GM23338 (cell line): ENCODE measurements at regions not wholly inside any gene's neighbourhood (a gene's known extent, or its start where the extent isn't known, plus 50 kb on each side); places are given as distances from the start of the nearest gene placed in this dataset.

Source experiments
- ATAC-seq: fragments of 200-7000 bp; cut with Tn5 transposase; 3 replicates; pipeline ENCODE4 v1.9.1; 2020
- DNase-seq: peaks from one replicate; pipeline ENCODE4 v3.0.0-alpha.2; 2015; ENCODE audit warnings: low spot score
- H2AFZ ChIP-seq: fragments of 200-600 bp; sonication (generic); 2 replicates; pipeline ENCODE4 v1.8.0; 2016; ENCODE audit warnings: antibody characterized with exemption, mild to moderate bottlenecking, moderate library complexity
- H3F3A ChIP-seq: fragments of 200-600 bp; sonication (generic); replicated peaks from 2 replicates; pipeline ENCODE4 v1.8.0; 2017; ENCODE audit warnings: antibody characterized with exemption, mixed run types, low read depth
- H3K27ac ChIP-seq: fragments of 200-600 bp; sonication (generic); 2 replicates; pipeline ENCODE4 v1.6.1; 2016; ENCODE audit warnings: low read depth
- H3K27me3 ChIP-seq: fragments of 200-600 bp; sonication (generic); 2 replicates; pipeline ENCODE4 v1.8.0; 2016; ENCODE audit warnings: mild to moderate bottlenecking, mixed run types, moderate library complexity; ENCODE audit not compliant: insufficient read depth
- H3K36me3 ChIP-seq: fragments of 200-600 bp; sonication (generic); 2 replicates; pipeline ENCODE4 v1.8.0; 2016; ENCODE audit warnings: mild to moderate bottlenecking; ENCODE audit not compliant: insufficient read depth
- H3K4me1 ChIP-seq: fragments of 200-600 bp; sonication (generic); 2 replicates; pipeline ENCODE4 v1.8.0; 2016; ENCODE audit warnings: mild to moderate bottlenecking, moderate library complexity; ENCODE audit not compliant: insufficient read depth
- H3K4me2 ChIP-seq: fragments of 200-600 bp; sonication (generic); 2 replicates; pipeline ENCODE4 v1.7.1; 2017; ENCODE audit warnings: mixed run types
- H3K4me3 ChIP-seq: fragments of 200-600 bp; sonication (generic); 2 replicates; pipeline ENCODE4 v1.6.1; 2016; ENCODE audit warnings: mixed run types
- H3K79me2 ChIP-seq: fragments of 200-600 bp; sonication (generic); replicated peaks from 2 replicates; pipeline ENCODE4 v1.8.0; 2017; ENCODE audit warnings: mild to moderate bottlenecking; ENCODE audit not compliant: insufficient read depth
- H3K9me2 ChIP-seq: fragments of 200-600 bp; sonication (generic); 2 replicates; pipeline ENCODE4 v1.8.0; 2017; ENCODE audit not compliant: insufficient read depth
- H4K20me1 ChIP-seq: fragments of 200-600 bp; sonication (generic); replicated peaks from 2 replicates; pipeline ENCODE4 v1.8.0; 2017; ENCODE audit warnings: mild to moderate bottlenecking; ENCODE audit not compliant: insufficient read depth
- H3K27ac Mint-ChIP-seq: 2 replicates; pipeline ENCODE4 v1.8.0; 2020; ENCODE audit warnings: inconsistent platforms, mild to moderate bottlenecking, moderate library complexity, mixed read lengths
- H3K27me3 Mint-ChIP-seq: 3 replicates; pipeline ENCODE4 v1.8.0; 2022; ENCODE audit warnings: low read depth, mild to moderate bottlenecking, moderate library complexity, mixed read lengths, inconsistent platforms; ENCODE audit not compliant: insufficient read depth, poor library complexity
- H3K36me3 Mint-ChIP-seq: 3 replicates; pipeline ENCODE4 v1.8.0; 2021; ENCODE audit warnings: low read depth, mild to moderate bottlenecking, inconsistent platforms, moderate library complexity, mixed read lengths
- H3K4me1 Mint-ChIP-seq: 3 replicates; pipeline ENCODE4 v1.8.0; 2020; ENCODE audit warnings: mild to moderate bottlenecking, inconsistent platforms, mixed read lengths
- H3K4me3 Mint-ChIP-seq: 3 replicates; pipeline ENCODE4 v1.8.0; 2021; ENCODE audit warnings: moderate library complexity, mild to moderate bottlenecking, inconsistent platforms, mixed read lengths
- H3K9me3 Mint-ChIP-seq: 3 replicates; pipeline ENCODE4 v1.8.0; 2020; ENCODE audit warnings: moderate library complexity, mild to moderate bottlenecking, inconsistent platforms, mixed read lengths
- EZH2 ChIP-seq: fragments of 200-600 bp; sonication (generic); IDR thresholded peaks from one replicate; pipeline ENCODE4 v1.8.0; 2017; ENCODE audit warnings: antibody characterized with exemption, mild to moderate bottlenecking, low read depth; ENCODE audit not compliant: unreplicated experiment
- NANOG ChIP-seq: IDR thresholded peaks from 2 replicates; pipeline ENCODE4 v1.6.1; 2016; ENCODE audit warnings: antibody characterized with exemption, borderline replicate concordance
- POLR2AphosphoS5 ChIP-seq: IDR thresholded peaks from 2 replicates; pipeline ENCODE4 v1.6.1; 2016; ENCODE audit warnings: antibody characterized with exemption, low read depth
- STAT1 ChIP-seq: IDR thresholded peaks from one replicate; pipeline ENCODE4 v1.6.1; 2016; ENCODE audit warnings: antibody characterized with exemption; ENCODE audit not compliant: unreplicated experiment
- TF ChIP-seq, protein P1 (sequence below): IDR thresholded peaks from one replicate; pipeline ENCODE4 v1.6.1; 2018; ENCODE audit warnings: antibody characterized with exemption; ENCODE audit not compliant: unreplicated experiment
- TF ChIP-seq, protein P2 (sequence below), 2 experiments: fragments of 200-600 bp in 1 of 2; sonication (generic) in 1 of 2; conservative IDR thresholded peaks; 2 replicates each; pipeline versions ENCODE4 v1.5.1 to v1.6.1; 2016 to 2017; ENCODE audit warnings: antibody characterized with exemption in 2 of 2, low read depth in 2 of 2, mild to moderate bottlenecking in 2 of 2, moderate library complexity in 1 of 2
- TF ChIP-seq, protein P3 (sequence below): fragments of 250-450 bp; sonication (Bioruptor Pico); IDR thresholded peaks from 2 replicates; pipeline ENCODE4 v1.5.0; 2020; ENCODE audit warnings: mild to moderate bottlenecking, moderate library complexity

DNA sequence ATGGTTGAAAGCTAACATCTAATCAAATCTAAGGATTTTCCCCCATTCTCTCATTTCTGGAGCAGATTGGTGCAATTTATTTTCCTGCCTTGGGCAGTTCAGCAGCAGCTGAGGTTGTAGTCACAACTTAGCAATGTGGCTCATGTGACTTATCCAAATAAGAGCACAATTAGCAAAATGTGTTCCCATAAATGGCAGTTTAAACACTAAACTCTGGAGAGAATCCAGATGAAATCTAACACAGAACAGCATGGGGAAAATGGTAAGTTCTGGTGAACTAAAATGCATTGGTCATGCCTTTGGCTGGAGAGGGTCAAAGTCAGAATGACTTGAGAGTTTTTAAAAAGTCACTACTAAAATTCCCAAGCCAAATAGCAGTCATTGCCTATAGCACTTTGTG, 422.6 kb upstream of the DIPK2B start (continued):
- TF ChIP-seq EZH2 (no peak), STAT1 (no peak), NANOG (no peak), POLR2AphosphoS5 (no peak)
- TF ChIP-seq, protein P1, sequence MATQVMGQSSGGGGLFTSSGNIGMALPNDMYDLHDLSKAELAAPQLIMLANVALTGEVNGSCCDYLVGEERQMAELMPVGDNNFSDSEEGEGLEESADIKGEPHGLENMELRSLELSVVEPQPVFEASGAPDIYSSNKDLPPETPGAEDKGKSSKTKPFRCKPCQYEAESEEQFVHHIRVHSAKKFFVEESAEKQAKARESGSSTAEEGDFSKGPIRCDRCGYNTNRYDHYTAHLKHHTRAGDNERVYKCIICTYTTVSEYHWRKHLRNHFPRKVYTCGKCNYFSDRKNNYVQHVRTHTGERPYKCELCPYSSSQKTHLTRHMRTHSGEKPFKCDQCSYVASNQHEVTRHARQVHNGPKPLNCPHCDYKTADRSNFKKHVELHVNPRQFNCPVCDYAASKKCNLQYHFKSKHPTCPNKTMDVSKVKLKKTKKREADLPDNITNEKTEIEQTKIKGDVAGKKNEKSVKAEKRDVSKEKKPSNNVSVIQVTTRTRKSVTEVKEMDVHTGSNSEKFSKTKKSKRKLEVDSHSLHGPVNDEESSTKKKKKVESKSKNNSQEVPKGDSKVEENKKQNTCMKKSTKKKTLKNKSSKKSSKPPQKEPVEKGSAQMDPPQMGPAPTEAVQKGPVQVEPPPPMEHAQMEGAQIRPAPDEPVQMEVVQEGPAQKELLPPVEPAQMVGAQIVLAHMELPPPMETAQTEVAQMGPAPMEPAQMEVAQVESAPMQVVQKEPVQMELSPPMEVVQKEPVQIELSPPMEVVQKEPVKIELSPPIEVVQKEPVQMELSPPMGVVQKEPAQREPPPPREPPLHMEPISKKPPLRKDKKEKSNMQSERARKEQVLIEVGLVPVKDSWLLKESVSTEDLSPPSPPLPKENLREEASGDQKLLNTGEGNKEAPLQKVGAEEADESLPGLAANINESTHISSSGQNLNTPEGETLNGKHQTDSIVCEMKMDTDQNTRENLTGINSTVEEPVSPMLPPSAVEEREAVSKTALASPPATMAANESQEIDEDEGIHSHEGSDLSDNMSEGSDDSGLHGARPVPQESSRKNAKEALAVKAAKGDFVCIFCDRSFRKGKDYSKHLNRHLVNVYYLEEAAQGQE, result no peak
- TF ChIP-seq, protein P2, sequence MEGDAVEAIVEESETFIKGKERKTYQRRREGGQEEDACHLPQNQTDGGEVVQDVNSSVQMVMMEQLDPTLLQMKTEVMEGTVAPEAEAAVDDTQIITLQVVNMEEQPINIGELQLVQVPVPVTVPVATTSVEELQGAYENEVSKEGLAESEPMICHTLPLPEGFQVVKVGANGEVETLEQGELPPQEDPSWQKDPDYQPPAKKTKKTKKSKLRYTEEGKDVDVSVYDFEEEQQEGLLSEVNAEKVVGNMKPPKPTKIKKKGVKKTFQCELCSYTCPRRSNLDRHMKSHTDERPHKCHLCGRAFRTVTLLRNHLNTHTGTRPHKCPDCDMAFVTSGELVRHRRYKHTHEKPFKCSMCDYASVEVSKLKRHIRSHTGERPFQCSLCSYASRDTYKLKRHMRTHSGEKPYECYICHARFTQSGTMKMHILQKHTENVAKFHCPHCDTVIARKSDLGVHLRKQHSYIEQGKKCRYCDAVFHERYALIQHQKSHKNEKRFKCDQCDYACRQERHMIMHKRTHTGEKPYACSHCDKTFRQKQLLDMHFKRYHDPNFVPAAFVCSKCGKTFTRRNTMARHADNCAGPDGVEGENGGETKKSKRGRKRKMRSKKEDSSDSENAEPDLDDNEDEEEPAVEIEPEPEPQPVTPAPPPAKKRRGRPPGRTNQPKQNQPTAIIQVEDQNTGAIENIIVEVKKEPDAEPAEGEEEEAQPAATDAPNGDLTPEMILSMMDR (conservative IDR thresholded peaks at IDR 0.05; ENCODE audit: low read depth in 2 of 2), result no peak

DNA sequence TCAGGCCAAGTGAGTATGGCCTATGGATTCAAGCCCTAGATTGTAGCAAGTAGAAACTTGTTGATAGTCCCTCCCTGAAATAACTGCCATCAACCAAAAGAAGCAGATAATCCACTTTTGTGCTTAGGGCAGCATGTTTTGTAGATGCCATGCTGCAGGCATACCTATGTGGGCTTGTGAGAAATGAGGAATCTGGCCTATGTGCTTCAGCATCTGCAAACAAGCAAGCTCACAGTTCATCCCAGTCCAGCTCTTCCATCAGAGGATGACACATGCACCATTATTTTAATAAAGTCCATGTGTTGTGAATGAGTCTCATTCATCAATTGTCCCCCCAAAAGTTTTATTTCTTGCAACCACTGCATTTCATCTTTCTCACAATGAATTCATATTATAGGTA, 421.9 kb upstream of the DIPK2B start:
- Mint-ChIP-seq H3K36me3 (no peaks in the 10 kb centered on the region), H3K4me1 (peaks cover 13% of the 10 kb centered on the region; the same call in 2 of the 3 replicates), H3K27ac (no peak overlapping the region), H3K4me3 (no peak overlapping the region), H3K27me3 (no peaks in the 10 kb centered on the region), H3K9me3 (no peaks in the 10 kb centered on the region)
- Histone ChIP-seq H3K4me3 (no peak overlapping the region), H3K4me1 (0 out of 2 replicates have a peak, but pooled peaks cover 9% of the 10 kb centered on the region), H2AFZ (no peak overlapping the region), H3K36me3 (no peaks in the 10 kb centered on the region), H4K20me1 (no peaks in the 10 kb centered on the region), H3K4me2 (0 out of 2 replicates have a peak overlapping the region, but pooled peaks have one; percentile 55), H3K27ac (no peak overlapping the region), H3K79me2 (no peaks in the 10 kb centered on the region), H3K27me3 (no peaks in the 10 kb centered on the region), H3F3A (no peaks in the 10 kb centered on the region), H3K9me2 (no peaks in the 10 kb centered on the region)
- TF ChIP-seq, protein P3, sequence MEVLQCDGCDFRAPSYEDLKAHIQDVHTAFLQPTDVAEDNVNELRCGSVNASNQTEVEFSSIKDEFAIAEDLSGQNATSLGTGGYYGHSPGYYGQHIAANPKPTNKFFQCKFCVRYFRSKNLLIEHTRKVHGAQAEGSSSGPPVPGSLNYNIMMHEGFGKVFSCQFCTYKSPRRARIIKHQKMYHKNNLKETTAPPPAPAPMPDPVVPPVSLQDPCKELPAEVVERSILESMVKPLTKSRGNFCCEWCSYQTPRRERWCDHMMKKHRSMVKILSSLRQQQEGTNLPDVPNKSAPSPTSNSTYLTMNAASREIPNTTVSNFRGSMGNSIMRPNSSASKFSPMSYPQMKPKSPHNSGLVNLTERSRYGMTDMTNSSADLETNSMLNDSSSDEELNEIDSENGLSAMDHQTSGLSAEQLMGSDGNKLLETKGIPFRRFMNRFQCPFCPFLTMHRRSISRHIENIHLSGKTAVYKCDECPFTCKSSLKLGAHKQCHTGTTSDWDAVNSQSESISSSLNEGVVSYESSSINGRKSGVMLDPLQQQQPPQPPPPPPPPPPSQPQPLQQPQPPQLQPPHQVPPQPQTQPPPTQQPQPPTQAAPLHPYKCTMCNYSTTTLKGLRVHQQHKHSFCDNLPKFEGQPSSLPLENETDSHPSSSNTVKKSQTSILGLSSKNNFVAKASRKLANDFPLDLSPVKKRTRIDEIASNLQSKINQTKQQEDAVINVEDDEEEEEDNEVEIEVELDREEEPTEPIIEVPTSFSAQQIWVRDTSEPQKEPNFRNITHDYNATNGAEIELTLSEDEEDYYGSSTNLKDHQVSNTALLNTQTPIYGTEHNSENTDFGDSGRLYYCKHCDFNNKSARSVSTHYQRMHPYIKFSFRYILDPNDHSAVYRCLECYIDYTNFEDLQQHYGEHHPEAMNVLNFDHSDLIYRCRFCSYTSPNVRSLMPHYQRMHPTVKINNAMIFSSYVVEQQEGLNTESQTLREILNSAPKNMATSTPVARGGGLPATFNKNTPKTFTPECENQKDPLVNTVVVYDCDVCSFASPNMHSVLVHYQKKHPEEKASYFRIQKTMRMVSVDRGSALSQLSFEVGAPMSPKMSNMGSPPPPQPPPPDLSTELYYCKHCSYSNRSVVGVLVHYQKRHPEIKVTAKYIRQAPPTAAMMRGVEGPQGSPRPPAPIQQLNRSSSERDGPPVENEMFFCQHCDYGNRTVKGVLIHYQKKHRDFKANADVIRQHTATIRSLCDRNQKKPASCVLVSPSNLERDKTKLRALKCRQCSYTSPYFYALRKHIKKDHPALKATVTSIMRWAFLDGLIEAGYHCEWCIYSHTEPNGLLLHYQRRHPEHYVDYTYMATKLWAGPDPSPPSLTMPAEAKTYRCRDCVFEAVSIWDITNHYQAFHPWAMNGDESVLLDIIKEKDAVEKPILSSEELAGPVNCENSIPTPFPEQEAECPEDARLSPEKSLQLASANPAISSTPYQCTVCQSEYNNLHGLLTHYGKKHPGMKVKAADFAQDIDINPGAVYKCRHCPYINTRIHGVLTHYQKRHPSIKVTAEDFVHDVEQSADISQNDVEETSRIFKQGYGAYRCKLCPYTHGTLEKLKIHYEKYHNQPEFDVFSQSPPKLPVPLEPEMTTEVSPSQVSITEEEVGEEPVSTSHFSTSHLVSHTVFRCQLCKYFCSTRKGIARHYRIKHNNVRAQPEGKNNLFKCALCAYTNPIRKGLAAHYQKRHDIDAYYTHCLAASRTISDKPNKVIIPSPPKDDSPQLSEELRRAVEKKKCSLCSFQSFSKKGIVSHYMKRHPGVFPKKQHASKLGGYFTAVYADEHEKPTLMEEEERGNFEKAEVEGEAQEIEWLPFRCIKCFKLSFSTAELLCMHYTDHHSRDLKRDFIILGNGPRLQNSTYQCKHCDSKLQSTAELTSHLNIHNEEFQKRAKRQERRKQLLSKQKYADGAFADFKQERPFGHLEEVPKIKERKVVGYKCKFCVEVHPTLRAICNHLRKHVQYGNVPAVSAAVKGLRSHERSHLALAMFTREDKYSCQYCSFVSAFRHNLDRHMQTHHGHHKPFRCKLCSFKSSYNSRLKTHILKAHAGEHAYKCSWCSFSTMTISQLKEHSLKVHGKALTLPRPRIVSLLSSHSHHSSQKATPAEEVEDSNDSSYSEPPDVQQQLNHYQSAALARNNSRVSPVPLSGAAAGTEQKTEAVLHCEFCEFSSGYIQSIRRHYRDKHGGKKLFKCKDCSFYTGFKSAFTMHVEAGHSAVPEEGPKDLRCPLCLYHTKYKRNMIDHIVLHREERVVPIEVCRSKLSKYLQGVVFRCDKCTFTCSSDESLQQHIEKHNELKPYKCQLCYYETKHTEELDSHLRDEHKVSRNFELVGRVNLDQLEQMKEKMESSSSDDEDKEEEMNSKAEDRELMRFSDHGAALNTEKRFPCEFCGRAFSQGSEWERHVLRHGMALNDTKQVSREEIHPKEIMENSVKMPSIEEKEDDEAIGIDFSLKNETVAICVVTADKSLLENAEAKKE, result no peak
- TF ChIP-seq POLR2AphosphoS5, result no peak
- DNase-seq, result no peak
- ATAC-seq, result no peak
